HFFc6 (cell line): ENCODE measurements at regions not wholly inside any gene's neighbourhood (a gene's known extent, or its start where the extent isn't known, plus 50 kb on each side); places are given as distances from the start of the nearest gene placed in this dataset.

Experiments used
- DNase-seq: peaks from one replicate; pipeline ENCODE4 v3.0.0-alpha.2; 2018
- H3K27ac Mint-ChIP-seq: 2 replicates; pipeline ENCODE4 v1.8.0; 2020; ENCODE audit warnings: mild to moderate bottlenecking, mixed read lengths
- H3K27me3 Mint-ChIP-seq: 2 replicates; pipeline ENCODE4 v1.8.0; 2021; ENCODE audit warnings: mild to moderate bottlenecking, moderate library complexity, mixed read lengths; ENCODE audit not compliant: insufficient read depth
- H3K36me3 Mint-ChIP-seq: 2 replicates; pipeline ENCODE4 v1.8.0; 2021; ENCODE audit warnings: low read depth, mixed read lengths
- H3K4me1 Mint-ChIP-seq: 2 replicates; pipeline ENCODE4 v1.8.0; 2020; ENCODE audit warnings: low read depth, mixed read lengths
- H3K4me3 Mint-ChIP-seq: 2 replicates; pipeline ENCODE4 v1.8.0; 2020; ENCODE audit warnings: mild to moderate bottlenecking, moderate library complexity, mixed read lengths
- H3K9me3 Mint-ChIP-seq: 2 replicates; pipeline ENCODE4 v1.8.0; 2020; ENCODE audit warnings: mild to moderate bottlenecking, mixed read lengths
- CTCF ChIP-seq: fragments of 200-600 bp; sonication (generic); IDR thresholded peaks from 2 replicates; pipeline ENCODE4 v1.5.0; 2021; ENCODE audit warnings: antibody characterized with exemption, mild to moderate bottlenecking

- H3K4me1 Mint-ChIP-seq = peaks cover 3% of the 10 kb centered on the region
- no peak for TF ChIP-seq CTCF
- peaks cover 10% of the 10 kb centered on the region; the same call in 1 of the 2 replicates for H3K36me3 Mint-ChIP-seq
- no peak for DNase-seq
- H3K9me3 Mint-ChIP-seq = peaks cover 7% of the 10 kb centered on the region
- H3K27me3 Mint-ChIP-seq = peaks cover 25% of the 10 kb centered on the region
- no peak overlapping the region for H3K27ac Mint-ChIP-seq
- H3K4me3 Mint-ChIP-seq = no peak overlapping the region
Measured at GRCh38 chr20:57922706-57923105, 212.9 kb upstream of the PMEPA1 start.

DNA sequence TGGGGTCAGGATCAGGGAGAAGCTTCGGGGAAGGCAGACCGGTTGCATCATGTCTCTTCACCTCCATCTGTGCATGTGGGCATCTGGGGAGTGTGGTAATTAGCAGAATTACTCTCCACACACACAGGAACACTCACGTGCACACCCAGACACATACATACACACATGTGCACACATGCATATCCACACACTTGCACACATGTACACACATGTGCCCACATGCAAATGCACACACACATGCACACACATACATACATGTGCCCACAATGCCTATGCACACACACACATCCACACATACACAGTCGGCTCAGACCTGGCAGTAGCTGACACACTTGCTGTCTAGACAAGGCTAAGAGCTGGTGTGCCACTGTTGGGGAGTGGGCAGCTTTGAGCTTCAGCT, 212.3 kb upstream of the PMEPA1 start:
- TF ChIP-seq CTCF = no peak
- H3K9me3 Mint-ChIP-seq = peaks cover 7% of the 10 kb centered on the region
- peaks cover 10% of the 10 kb centered on the region; the same call in 1 of the 2 replicates for H3K36me3 Mint-ChIP-seq
- no peak overlapping the region for H3K27ac Mint-ChIP-seq
- no peaks in the 10 kb centered on the region for H3K4me1 Mint-ChIP-seq
- no peak overlapping the region for H3K4me3 Mint-ChIP-seq
- no peak for DNase-seq
- H3K27me3 Mint-ChIP-seq = peaks cover 27% of the 10 kb centered on the region

DNA sequence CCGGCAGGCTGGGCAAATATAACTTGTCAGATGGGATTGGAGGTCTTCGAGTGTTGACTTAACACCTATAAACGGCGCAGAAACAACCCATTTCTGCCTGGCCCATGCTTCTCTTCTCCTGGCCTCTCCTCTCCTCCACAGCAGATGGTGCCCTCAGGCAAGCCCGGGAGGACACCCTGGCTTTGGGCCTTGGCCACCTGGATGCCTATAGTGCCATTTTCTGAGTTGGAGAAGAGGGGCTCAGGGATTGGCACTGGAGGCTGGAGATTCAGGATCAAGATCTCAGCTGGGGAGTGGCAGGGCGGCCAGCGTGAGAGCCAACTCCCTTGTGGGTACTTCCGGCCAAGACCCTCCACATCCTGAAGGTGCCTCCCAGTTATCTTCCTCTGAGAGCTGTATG, 211.9 kb upstream of the PMEPA1 start:
- no peak for TF ChIP-seq CTCF
- Mint-ChIP-seq H3K36me3 (peaks cover 10% of the 10 kb centered on the region; the same call in 1 of the 2 replicates), H3K27me3 (peaks cover 29% of the 10 kb centered on the region), H3K4me1 (no peaks in the 10 kb centered on the region), H3K9me3 (peaks cover 7% of the 10 kb centered on the region), H3K27ac (no peak overlapping the region), H3K4me3 (no peak overlapping the region)
- DNase-seq = no peak

DNA sequence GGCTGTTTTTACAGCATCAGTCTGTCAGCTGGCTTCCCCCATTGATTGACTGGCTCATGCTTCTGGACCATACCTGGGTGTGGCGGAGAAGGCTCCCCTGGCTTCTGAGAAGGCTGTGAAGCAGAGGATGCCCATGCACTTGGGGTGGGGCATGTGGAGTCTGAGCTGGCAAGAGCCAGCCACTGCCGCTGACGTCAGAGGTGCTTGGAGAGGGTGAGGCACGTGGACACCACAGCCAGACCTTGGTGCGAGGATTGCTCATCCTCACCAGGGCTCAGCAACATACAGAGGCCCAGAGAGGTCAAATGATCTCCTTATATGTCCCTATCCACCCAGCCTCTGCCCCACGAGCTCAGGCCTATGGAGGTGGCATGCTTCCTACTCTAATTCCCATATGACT, 211.2 kb upstream of the PMEPA1 start:
- TF ChIP-seq CTCF = no peak
- H3K4me1 Mint-ChIP-seq = no peaks in the 10 kb centered on the region

GRCh38 chr20:57919049-57919448, 209.2 kb upstream of the PMEPA1 start:
- Mint-ChIP-seq H3K36me3 (0 out of 2 replicates have a peak, but pooled peaks cover 3% of the 10 kb centered on the region), H3K4me1 (no peaks in the 10 kb centered on the region), H3K4me3 (no peak overlapping the region), H3K27ac (no peak overlapping the region), H3K9me3 (peaks cover 7% of the 10 kb centered on the region), H3K27me3 (peaks cover 32% of the 10 kb centered on the region)
- DNase-seq = no peak
- no peak for TF ChIP-seq CTCF

More for the DNA sequence above, 211.2 kb upstream of the PMEPA1 start:
- Mint-ChIP-seq H3K36me3 (peaks cover 9% of the 10 kb centered on the region; the same call in 1 of the 2 replicates), H3K27ac (no peak overlapping the region), H3K9me3 (peaks cover 7% of the 10 kb centered on the region), H3K27me3 (peaks cover 32% of the 10 kb centered on the region), H3K4me3 (no peak overlapping the region)
- DNase-seq = no peak

DNA sequence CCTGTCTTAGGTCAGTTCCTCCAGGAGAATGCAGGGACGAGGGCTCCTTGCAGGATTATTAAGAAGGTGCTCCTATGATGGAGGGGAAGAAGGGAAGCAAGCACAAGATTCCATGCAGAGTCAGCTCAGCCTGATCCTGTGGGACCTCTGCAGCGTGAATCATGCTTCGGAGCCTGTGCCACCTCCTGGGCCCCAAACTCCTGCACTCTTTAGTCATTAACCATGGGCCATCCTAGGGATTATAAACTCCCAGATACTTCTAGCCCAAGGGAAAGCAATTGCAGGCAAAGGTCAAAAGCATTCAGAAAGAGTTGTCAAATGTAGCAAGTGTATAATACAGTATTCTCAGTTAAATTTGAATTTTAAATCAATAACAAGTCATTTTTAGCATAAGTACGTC, 208.7 kb upstream of the PMEPA1 start:
- no peak for TF ChIP-seq CTCF
- DNase-seq = no peak
- H3K9me3 Mint-ChIP-seq = peaks cover 7% of the 10 kb centered on the region
- H3K36me3 Mint-ChIP-seq = 0 out of 2 replicates have a peak, but pooled peaks cover 3% of the 10 kb centered on the region
- no peaks in the 10 kb centered on the region for H3K4me1 Mint-ChIP-seq
- H3K27ac Mint-ChIP-seq = no peak overlapping the region
- peaks cover 37% of the 10 kb centered on the region for H3K27me3 Mint-ChIP-seq
- H3K4me3 Mint-ChIP-seq = no peak overlapping the region
